ENCODE measurements at regions not wholly inside any gene's neighbourhood (a gene's known extent, or its start where the extent isn't known, plus 50 kb on each side); places are given as distances from the start of the nearest gene placed in this dataset.
"Not testable (repeated sequence)": the region's sequence is repeated elsewhere in the genome, so short reads cannot be mapped to it uniquely, and the experiment has no call there.

DNA sequence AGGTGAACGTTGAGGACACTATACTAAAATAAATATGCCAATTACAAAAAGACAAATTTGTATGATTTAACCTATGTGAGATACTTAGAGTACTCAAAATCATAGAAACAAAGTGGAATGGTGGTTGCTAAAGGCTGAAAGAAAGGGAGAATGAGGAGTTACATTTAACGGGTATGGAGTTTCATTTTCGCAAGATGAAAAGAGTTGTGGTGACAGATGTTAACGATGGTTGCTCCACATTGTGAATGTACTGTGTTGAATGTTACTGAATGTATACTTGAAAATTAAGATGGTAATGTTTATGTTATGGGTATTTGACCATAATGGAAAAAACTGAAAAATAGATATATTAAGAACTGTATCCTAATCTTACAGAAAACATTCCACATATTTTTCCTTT is 51.3 kb upstream of the MOCS2 start:
- no peaks in the 10 kb centered on the region for H3K27me3 ChIP-seq (ENCODE audit: insufficient read depth, low read length)
- no peaks in the 10 kb centered on the region for H3K4me1 ChIP-seq (ENCODE audit: insufficient read depth, low read length)
- no peaks in the 10 kb centered on the region for H3K36me3 ChIP-seq (ENCODE audit: insufficient read depth, low read length)
- no peaks in the 10 kb centered on the region for H3K9me3 ChIP-seq (ENCODE audit: low read length)
- H2AFZ ChIP-seq (ENCODE audit: low read depth, low read length): no peak overlapping the region
- H3K4me3 ChIP-seq (ENCODE audit: low read length): no peak overlapping the region

DNA sequence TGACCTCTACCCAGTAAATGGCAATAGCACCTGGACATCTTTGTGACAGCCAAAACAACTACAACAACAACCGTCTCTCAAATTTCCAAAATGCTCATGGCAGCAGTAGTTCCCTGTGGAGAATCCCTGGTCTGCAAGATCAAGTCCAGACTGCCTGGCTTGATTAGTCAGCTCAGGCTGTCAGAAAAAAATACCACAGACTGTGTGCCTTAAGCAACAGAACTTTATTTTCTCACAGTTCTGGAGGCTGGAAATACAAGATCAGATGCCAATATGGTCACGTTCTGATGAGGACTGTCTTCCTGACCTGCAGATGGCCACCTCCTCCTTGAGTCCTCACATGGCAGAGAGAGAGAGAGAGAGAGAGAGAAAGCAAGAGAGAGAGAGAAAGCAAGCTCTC is 52.3 kb upstream of the MOCS2 start:
- Histone ChIP-seq H3K4me3 (ENCODE audit: low read length) (no peak overlapping the region), H3K4me1 (ENCODE audit: insufficient read depth, low read length) (no peaks in the 10 kb centered on the region), H3K36me3 (ENCODE audit: insufficient read depth, low read length) (no peaks in the 10 kb centered on the region), H3K9me3 (ENCODE audit: low read length) (no peaks in the 10 kb centered on the region), H3K27me3 (ENCODE audit: insufficient read depth, low read length) (no peaks in the 10 kb centered on the region), H2AFZ (ENCODE audit: low read depth, low read length) (no peak overlapping the region)

DNA sequence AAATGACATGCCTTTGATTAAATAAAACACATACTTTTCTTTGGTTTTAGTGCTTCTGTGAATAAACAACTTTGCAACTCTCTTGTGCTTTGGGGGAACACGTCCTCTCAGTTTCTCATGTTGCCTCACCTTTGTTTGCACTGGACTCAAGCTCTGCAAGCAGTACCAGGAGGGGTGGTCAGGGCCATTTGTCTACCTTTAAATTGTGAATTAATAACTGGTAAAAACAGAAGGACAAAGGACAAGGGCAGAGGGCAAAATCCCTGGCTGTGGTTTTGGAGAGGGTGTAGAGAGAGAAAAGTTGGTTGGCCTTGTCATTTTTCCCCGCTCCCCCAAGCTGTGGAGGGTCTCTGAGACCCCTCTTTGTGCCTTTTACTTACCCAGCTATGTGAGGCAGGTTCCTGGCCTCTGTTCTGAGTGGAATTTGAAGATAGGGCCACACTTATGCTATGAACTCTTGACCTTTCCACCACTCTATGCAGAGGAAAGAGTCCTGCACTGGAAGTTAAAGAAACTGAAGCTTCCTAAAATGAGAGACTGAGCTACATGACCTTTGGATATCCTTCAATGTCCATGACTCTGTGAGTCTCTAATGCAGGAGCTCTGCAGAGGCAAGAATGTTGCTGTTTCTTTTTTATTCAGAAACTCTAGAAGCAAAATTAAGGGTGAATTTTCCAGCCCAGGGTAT is 55.1 kb upstream of the MOCS2 start:
- Histone ChIP-seq H3K36me3 (ENCODE audit: insufficient read depth, low read length) (no peaks in the 10 kb centered on the region), H3K4me3 (ENCODE audit: low read length) (no peak overlapping the region), H3K9me3 (ENCODE audit: low read length) (no peaks in the 10 kb centered on the region), H3K27me3 (ENCODE audit: insufficient read depth, low read length) (no peaks in the 10 kb centered on the region), H2AFZ (ENCODE audit: low read depth, low read length) (no peak overlapping the region), H3K4me1 (ENCODE audit: insufficient read depth, low read length) (no peaks in the 10 kb centered on the region)

DNA sequence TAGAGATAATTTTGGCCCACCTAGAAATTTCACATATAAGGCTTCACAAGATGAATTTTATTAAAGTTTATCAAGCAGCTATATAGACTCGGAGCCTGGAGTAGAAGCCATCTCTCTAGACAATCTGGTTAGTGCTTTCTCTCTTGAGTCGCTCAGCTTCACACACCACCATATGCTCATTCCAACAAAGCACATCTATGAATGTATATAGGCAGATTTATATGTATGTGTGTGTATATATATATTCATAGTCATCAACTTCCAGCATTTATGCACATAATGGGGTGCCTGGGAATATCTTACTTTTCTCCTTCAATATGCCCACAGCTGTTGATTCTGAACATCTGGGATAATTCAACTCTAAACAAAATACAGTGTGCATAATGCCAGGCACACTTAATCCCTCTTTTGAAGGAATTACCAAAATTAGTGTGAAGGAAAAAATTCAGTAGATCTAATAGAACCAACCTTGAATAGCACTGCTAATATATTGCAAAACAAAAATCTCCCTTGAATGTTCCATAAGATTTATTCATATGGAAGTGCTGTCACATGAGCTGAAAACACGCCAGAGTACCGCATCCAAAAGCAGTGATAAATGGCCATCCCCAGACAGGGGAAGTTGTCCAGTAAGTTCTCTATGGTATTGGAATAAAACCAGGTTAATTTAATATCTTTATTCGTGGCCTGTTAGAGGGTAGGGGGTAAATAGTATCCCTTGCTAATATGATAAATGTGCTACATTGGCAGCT is 56.0 kb upstream of the MOCS2 start:
- Histone ChIP-seq H3K27me3 (ENCODE audit: insufficient read depth, low read length) (no peaks in the 10 kb centered on the region), H3K36me3 (ENCODE audit: insufficient read depth, low read length) (no peaks in the 10 kb centered on the region), H2AFZ (ENCODE audit: low read depth, low read length) (no peak overlapping the region), H3K4me1 (ENCODE audit: insufficient read depth, low read length) (no peaks in the 10 kb centered on the region), H3K9me3 (ENCODE audit: low read length) (no peaks in the 10 kb centered on the region), H3K4me3 (ENCODE audit: low read length) (no peak overlapping the region)

DNA sequence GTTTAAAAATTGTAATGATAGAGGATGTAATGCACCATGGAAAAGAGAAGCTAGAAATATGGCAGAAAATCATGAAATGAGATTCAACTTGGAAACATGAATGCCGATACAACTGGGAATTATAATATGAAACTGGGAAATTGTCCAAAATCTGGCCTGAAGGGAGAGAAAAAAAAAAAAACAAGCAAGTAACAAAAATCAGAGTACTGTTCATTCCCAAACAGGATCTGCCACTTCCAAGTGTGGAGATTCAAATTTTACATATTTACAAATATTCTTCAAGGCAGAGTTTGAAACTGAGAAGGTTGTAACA is 56.6 kb upstream of the MOCS2 start:
- Histone ChIP-seq H3K27me3 (ENCODE audit: insufficient read depth, low read length) (no peaks in the 10 kb centered on the region), H3K9me3 (ENCODE audit: low read length) (no peaks in the 10 kb centered on the region), H3K4me3 (ENCODE audit: low read length) (no peak overlapping the region), H3K4me1 (ENCODE audit: insufficient read depth, low read length) (no peaks in the 10 kb centered on the region), H3K36me3 (ENCODE audit: insufficient read depth, low read length) (no peaks in the 10 kb centered on the region), H2AFZ (ENCODE audit: low read depth, low read length) (no peak overlapping the region)

DNA sequence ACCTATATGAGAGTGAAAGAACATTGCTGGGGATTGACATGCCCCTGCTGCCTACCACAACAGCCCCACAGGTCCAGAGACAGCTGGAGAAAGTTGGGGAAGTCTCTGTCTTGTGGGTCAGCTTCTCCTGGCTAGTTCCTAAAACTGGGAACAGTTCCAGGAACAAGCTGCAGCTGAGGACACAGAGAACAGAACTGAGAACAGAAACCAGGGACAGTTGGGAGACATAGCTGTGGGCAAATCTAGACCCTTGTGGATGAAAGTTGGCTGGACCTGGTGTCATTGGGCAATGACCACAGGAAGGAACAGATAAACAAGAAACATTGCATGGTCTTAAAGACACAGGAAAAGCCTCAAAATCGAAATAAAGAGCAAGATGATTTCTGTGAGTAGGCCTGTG is 58.3 kb upstream of the MOCS2 start:
- no peaks in the 10 kb centered on the region for H3K27me3 ChIP-seq (ENCODE audit: insufficient read depth, low read length)
- H3K9me3 ChIP-seq (ENCODE audit: low read length): no peaks in the 10 kb centered on the region
- no peaks in the 10 kb centered on the region for H3K4me1 ChIP-seq (ENCODE audit: insufficient read depth, low read length)
- H3K36me3 ChIP-seq (ENCODE audit: insufficient read depth, low read length): no peaks in the 10 kb centered on the region
- no peak overlapping the region for H3K4me3 ChIP-seq (ENCODE audit: low read length)
- no peak overlapping the region for H2AFZ ChIP-seq (ENCODE audit: low read depth, low read length)

DNA sequence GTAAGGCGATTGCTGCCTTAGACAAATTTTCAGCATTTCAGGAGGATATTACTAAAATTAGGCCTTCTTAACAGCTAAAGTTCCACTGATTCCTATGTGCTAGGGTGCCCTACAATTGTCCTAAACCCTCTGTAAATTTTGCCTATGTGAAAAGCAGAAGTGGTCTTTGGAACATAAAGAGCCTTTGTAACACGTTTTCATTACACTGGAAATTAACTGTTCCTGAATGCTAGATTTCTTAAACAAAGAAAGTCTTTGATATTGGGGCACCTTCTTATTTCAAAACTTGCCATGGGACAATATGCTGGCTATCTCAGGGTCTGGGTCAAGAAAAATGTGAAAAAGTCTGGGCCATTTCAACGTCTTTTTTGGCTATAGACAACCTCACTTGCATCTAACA is 60.4 kb upstream of the MOCS2 start:
- no peak overlapping the region for H3K4me3 ChIP-seq (ENCODE audit: low read length)
- H3K9me3 ChIP-seq (ENCODE audit: low read length): no peaks in the 10 kb centered on the region
- no peaks in the 10 kb centered on the region for H3K36me3 ChIP-seq (ENCODE audit: insufficient read depth, low read length)
- no peaks in the 10 kb centered on the region for H3K27me3 ChIP-seq (ENCODE audit: insufficient read depth, low read length)
- H2AFZ ChIP-seq (ENCODE audit: low read depth, low read length): no peak overlapping the region
- no peaks in the 10 kb centered on the region for H3K4me1 ChIP-seq (ENCODE audit: insufficient read depth, low read length)

DNA sequence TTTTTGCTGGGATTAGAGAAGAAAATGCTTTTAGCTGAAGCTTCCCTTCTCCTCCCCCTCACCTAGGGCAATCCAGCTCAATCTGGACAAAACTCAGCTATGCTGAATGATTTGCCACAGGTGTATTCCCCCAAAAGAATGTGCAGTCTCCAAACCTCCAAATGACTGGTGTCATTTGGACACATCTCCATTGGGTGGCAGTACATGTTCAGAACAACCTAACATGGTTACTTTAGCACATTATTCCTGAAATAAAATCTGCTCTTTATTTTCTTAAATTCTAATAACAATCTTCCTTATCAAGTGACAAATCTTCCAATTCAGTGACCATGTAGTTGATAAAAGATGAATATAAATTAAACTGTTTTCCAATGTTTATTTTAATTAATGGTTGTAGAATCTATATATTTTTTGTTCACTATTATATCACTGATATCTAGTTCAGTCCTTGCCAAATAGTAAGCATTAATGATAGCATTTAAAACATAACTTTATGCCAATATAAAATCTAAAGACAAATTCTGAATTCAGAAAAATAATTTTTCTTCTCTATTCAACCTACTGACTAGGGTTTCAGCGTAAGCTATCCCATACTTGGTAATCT is 61.3 kb upstream of the MOCS2 start:
- Histone ChIP-seq H2AFZ (ENCODE audit: low read depth, low read length) (no peak overlapping the region), H3K9me3 (ENCODE audit: low read length) (no peaks in the 10 kb centered on the region), H3K27me3 (ENCODE audit: insufficient read depth, low read length) (no peaks in the 10 kb centered on the region), H3K4me1 (ENCODE audit: insufficient read depth, low read length) (no peaks in the 10 kb centered on the region), H3K4me3 (ENCODE audit: low read length) (no peak overlapping the region), H3K36me3 (ENCODE audit: insufficient read depth, low read length) (no peaks in the 10 kb centered on the region)

DNA sequence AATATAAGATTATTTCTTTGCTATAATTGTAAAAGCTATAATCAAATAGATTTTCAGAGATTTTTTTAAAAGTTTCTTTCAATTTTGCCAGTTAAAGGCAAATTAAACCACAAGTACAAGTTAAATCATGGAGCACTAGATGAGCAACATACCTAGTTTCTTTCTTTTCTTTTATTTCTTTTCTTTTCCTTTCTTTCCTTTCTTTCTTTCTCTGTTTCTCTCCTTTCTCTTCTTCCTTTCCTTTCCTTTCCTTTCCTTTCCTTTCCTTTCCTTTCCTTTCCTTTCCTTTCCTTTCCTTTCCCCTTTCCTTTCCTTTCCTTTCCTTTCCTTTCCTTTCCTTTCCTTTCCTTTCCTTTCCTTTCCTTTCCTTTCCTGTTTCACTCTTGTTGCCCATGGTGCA is 62.5 kb upstream of the MOCS2 start:
- not testable (repeated sequence) for H3K4me3 ChIP-seq (ENCODE audit: low read length); H3K4me1 ChIP-seq (ENCODE audit: insufficient read depth, low read length); H3K9me3 ChIP-seq (ENCODE audit: low read length); H2AFZ ChIP-seq (ENCODE audit: low read depth, low read length); H3K27me3 ChIP-seq (ENCODE audit: insufficient read depth, low read length); H3K36me3 ChIP-seq (ENCODE audit: insufficient read depth, low read length)

DNA sequence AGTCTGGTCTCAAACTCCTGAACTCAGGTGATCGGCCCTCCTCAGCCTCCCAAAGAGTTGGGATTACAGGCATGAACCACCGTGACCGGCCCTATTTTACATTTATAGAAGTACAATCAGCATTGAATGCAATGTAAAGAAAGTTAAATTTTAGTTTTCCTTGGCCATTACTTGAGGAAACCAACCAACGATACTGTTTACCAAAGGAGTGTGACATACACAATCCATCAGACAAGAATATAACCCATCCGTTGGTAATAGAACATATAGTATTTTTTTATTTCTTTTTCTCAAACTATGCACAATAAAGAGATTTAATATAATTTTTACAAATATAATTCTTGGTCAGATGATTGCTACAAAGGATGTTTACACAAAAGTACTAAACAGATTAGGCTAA is 63.1 kb upstream of the MOCS2 start:
- H3K4me1 ChIP-seq (ENCODE audit: insufficient read depth, low read length): no peaks in the 10 kb centered on the region
- H3K36me3 ChIP-seq (ENCODE audit: insufficient read depth, low read length): no peaks in the 10 kb centered on the region
- H3K9me3 ChIP-seq (ENCODE audit: low read length): no peaks in the 10 kb centered on the region
- H3K4me3 ChIP-seq (ENCODE audit: low read length): no peak overlapping the region
- no peak overlapping the region for H2AFZ ChIP-seq (ENCODE audit: low read depth, low read length)
- H3K27me3 ChIP-seq (ENCODE audit: insufficient read depth, low read length): no peaks in the 10 kb centered on the region

DNA sequence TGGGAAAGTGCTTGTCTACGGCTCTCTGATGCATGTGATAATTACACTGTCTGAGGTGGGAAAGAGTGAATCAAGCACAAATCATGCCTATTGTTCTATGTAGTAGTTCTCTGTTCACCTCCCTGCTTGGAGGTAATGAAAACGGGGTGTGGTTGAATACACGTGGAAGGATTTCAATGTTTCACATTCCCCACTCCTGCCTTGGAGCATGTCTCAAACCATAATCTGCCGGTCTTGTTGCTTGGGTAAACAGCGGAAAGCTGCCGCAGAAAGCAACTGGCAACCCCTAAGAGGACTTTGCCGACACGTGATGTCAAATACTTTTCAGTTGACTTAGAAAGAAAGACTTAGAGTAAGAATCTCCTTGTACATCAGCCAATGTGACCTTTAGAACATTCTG is 63.5 kb upstream of the MOCS2 start:
- no peaks in the 10 kb centered on the region for H3K27me3 ChIP-seq (ENCODE audit: insufficient read depth, low read length)
- H2AFZ ChIP-seq (ENCODE audit: low read depth, low read length): no peak overlapping the region
- no peak overlapping the region for H3K4me3 ChIP-seq (ENCODE audit: low read length)
- no peaks in the 10 kb centered on the region for H3K36me3 ChIP-seq (ENCODE audit: insufficient read depth, low read length)
- no peaks in the 10 kb centered on the region for H3K9me3 ChIP-seq (ENCODE audit: low read length)
- no peaks in the 10 kb centered on the region for H3K4me1 ChIP-seq (ENCODE audit: insufficient read depth, low read length)

DNA sequence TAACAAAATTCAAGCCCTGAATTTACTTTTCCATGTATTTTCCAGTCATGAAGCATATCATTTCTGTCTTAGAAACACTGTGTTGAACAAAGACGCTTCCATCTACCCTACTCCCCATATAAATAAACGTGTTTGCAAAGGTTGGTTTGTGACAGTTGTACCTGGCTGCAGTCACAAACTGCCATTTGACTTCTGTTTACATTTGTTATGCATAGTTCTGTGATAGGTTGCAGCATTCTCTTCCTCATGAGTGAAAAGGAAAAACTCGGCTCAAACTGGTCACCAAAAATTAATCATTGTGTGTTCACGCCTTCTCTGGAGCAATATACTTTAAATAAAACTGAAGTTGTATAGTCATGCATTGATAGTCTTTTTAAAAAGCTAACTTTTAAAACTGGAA is 69.3 kb upstream of the MOCS2 start:
- Histone ChIP-seq H3K4me1 (ENCODE audit: insufficient read depth, low read length) (no peaks in the 10 kb centered on the region), H2AFZ (ENCODE audit: low read depth, low read length) (no peak overlapping the region), H3K27me3 (ENCODE audit: insufficient read depth, low read length) (no peaks in the 10 kb centered on the region), H3K9me3 (ENCODE audit: low read length) (no peaks in the 10 kb centered on the region), H3K36me3 (ENCODE audit: insufficient read depth, low read length) (no peaks in the 10 kb centered on the region), H3K4me3 (ENCODE audit: low read length) (no peak overlapping the region)

DNA sequence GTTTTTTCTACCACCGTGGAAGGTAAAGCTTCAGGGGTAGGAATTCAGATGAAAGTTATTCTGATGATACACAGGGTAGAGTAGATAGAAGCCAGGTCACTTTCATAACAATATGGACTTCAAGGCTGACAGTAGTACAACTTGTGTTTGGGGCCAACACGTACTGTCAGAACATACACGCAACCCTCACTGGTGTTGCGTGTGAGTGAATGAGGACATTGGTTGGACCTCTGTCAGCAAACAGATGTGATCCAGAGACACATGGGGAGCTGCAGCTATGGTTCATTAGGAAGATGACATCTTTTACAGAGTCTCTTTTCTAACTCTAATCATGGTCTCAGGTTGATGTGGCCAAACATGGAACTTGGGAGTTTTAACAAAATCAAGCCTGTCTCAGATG is 70.1 kb upstream of the MOCS2 start:
- Histone ChIP-seq H3K4me3 (ENCODE audit: low read length) (no peak overlapping the region), H2AFZ (ENCODE audit: low read depth, low read length) (no peak overlapping the region), H3K27me3 (ENCODE audit: insufficient read depth, low read length) (no peaks in the 10 kb centered on the region), H3K4me1 (ENCODE audit: insufficient read depth, low read length) (no peaks in the 10 kb centered on the region), H3K9me3 (ENCODE audit: low read length) (no peaks in the 10 kb centered on the region), H3K36me3 (ENCODE audit: insufficient read depth, low read length) (no peaks in the 10 kb centered on the region)

DNA sequence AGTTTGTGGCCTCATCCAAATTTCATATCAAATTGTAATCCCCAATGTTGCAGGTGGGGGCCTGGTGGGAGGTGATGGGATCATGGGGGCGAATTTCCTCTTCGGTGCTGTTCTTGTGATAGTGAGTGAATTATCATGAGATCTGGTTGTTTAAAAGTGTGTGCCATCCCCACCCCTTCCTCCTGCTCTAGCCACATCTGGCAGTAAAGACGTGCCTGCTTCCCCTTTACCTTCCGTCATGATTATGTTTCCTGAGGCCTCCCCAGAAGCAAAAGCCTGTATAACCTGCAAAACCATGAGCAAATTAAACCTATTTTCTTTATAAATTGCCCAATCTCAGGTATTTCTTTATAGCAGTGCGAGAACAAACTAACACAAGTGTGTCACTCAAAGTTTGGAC is 71.0 kb upstream of the MOCS2 start:
- Histone ChIP-seq H3K4me3 (ENCODE audit: low read length) (no peak overlapping the region), H3K27me3 (ENCODE audit: insufficient read depth, low read length) (no peaks in the 10 kb centered on the region), H3K9me3 (ENCODE audit: low read length) (no peaks in the 10 kb centered on the region), H3K36me3 (ENCODE audit: insufficient read depth, low read length) (no peaks in the 10 kb centered on the region), H2AFZ (ENCODE audit: low read depth, low read length) (no peak overlapping the region), H3K4me1 (ENCODE audit: insufficient read depth, low read length) (no peaks in the 10 kb centered on the region)

All from neuron (in vitro differentiated cells).